HCT116 (cell line): ENCODE measurements at regions not wholly inside any gene's neighbourhood (a gene's known extent, or its start where the extent isn't known, plus 50 kb on each side); places are given as distances from the start of the nearest gene placed in this dataset.

ENCODE experiments used
- ATAC-seq: fragments of 200-7000 bp; cut with Tn5 transposase; 2 replicates; pipeline ENCODE4 v1.9.1; 2020; ENCODE audit warnings: mild to moderate bottlenecking, moderate library complexity
- BruUV-seq: library from RNA; stranded (reverse); fragments of 400-500 nt; replicated peaks from 2 replicates; lab custom pipeline; 2021; lab: Mats Ljungman, UMichigan
- CTCF ChIA-PET: fragments of 300-600 bp; sonication (Branson Sonifier 250); formaldehyde crosslinking; loops from one replicate; lab custom pipeline; 2021; ENCODE audit warnings: antibody characterized with exemption; lab: Charles Lee
- POLR2A ChIA-PET: fragments of 300-600, 350-600 bp; sonication (Branson Sonifier 250); formaldehyde crosslinking; loops from one replicate; lab custom pipeline; 2021; ENCODE audit warnings: antibody characterized with exemption; lab: Charles Lee
- RAD21 ChIA-PET, 2 experiments: fragments of 300-600 bp; sonication (Branson Sonifier 250); formaldehyde crosslinking; loops; one replicate each; lab custom pipeline; 2023; ENCODE audit warnings: low total read pairs in 2 of 2; ENCODE audit not compliant: uncharacterized antibody in 2 of 2, unreplicated experiment in 2 of 2, low non-redundant PET in 1 of 2; lab: Charles Lee
- DNase-seq: peaks from one replicate; pipeline ENCODE4 v3.0.0-alpha.2; 2010; ENCODE audit warnings: low read depth, low spot score
- H2AFZ ChIP-seq: fragments of 200-600 bp; shearing (Covaris generic), sonication (generic); 2 replicates; pipeline ENCODE4 v1.6.1; 2017; ENCODE audit warnings: low read depth, mixed run types, mixed read lengths, antibody characterized with exemption, low read length; ENCODE audit not compliant: poor library complexity, severe bottlenecking
- H3K27ac ChIP-seq: 2 replicates; pipeline ENCODE4 v1.5.1; 2012; ENCODE audit warnings: low read depth, low read length
- H3K27me3 ChIP-seq: fragments of 200-600 bp; sonication (generic); 2 replicates; pipeline ENCODE4 v1.6.1; 2016; ENCODE audit warnings: mixed run types, low read length, mixed read lengths; ENCODE audit not compliant: insufficient read depth
- H3K36me3 ChIP-seq, 2 experiments: fragments of 200-500 bp in 1 of 2; fragments of 200-600 bp in 1 of 2; sonication (Bioruptor generic) in 1 of 2; sonication (generic) in 1 of 2; 2 replicates each; pipeline versions ENCODE4 v1.5.1 to v1.6.1; 2014 to 2016; ENCODE audit warnings: low read length in 2 of 2, inconsistent platforms in 1 of 2, mixed read lengths in 1 of 2, mixed run types in 1 of 2; ENCODE audit not compliant: insufficient read depth in 2 of 2, control insufficient read depth in 1 of 2
- H3K4me1 ChIP-seq, 2 experiments: fragments of 200-600 bp in 1 of 2; sonication (generic) in 1 of 2; 2 replicates each; pipeline versions ENCODE4 v1.5.1 to v1.6.1; 2012 to 2017; ENCODE audit warnings: low read length in 2 of 2, inconsistent platforms in 1 of 2, mild to moderate bottlenecking in 1 of 2, mixed read lengths in 1 of 2, mixed run types in 1 of 2, moderate library complexity in 1 of 2; ENCODE audit not compliant: insufficient read depth in 2 of 2, control insufficient read depth in 1 of 2
- H3K4me2 ChIP-seq: fragments of 200-600 bp; sonication (generic); 2 replicates; pipeline ENCODE4 v1.6.1; 2017; ENCODE audit warnings: mixed run types, low read length, mixed read lengths
- H3K4me3 ChIP-seq, 2 experiments: fragments of 200-600 bp in 1 of 2; sonication (generic) in 1 of 2; replicated peaks in 1 of 2; 2 replicates each; pipeline ENCODE4 v1.5.1; 2011 to 2016; ENCODE audit warnings: low read length in 2 of 2, control low read depth in 1 of 2, low read depth in 1 of 2, mild to moderate bottlenecking in 1 of 2, mixed read lengths in 1 of 2, mixed run types in 1 of 2
- H3K79me2 ChIP-seq: fragments of 200-600 bp; sonication (generic); 2 replicates; pipeline ENCODE4 v1.6.1; 2017; ENCODE audit warnings: mild to moderate bottlenecking, mixed run types, low read length, moderate library complexity, mixed read lengths; ENCODE audit not compliant: insufficient read depth
- H3K9ac ChIP-seq: fragments of 200-600 bp; sonication (generic); 2 replicates; pipeline ENCODE4 v1.6.1; 2016; ENCODE audit warnings: low read length, mixed read lengths
- H3K9me2 ChIP-seq: fragments of 200-600 bp; sonication (generic), shearing (Covaris generic); 2 replicates; pipeline ENCODE4 v1.6.1; 2017; ENCODE audit warnings: mixed run types, mild to moderate bottlenecking, moderate library complexity; ENCODE audit not compliant: insufficient read depth
- H3K9me3 ChIP-seq, 2 experiments: fragments of 200-500 bp in 1 of 2; fragments of 200-600 bp in 1 of 2; sonication (Bioruptor generic) in 1 of 2; sonication (generic) in 1 of 2; 2 replicates each; pipeline ENCODE4 v1.6.1; 2014 to 2017; ENCODE audit warnings: low read length in 2 of 2, mixed read lengths in 2 of 2, inconsistent platforms in 1 of 2, low read depth in 1 of 2, mild to moderate bottlenecking in 1 of 2, mixed run types in 1 of 2, moderate library complexity in 1 of 2; ENCODE audit not compliant: control insufficient read depth in 1 of 2, insufficient read depth in 1 of 2
- H4K20me1 ChIP-seq: fragments of 200-600 bp; sonication (generic), shearing (Covaris generic); 2 replicates; pipeline ENCODE4 v1.6.1; 2017; ENCODE audit warnings: mixed run types, mild to moderate bottlenecking, moderate library complexity; ENCODE audit not compliant: insufficient read depth
- ELF1 ChIP-seq: IDR thresholded peaks from 2 replicates; pipeline ENCODE4 v1.6.1; 2012; ENCODE audit warnings: low read depth, borderline replicate concordance
- EZH2 ChIP-seq: fragments of 200-600 bp; sonication (generic); IDR thresholded peaks from 2 replicates; pipeline ENCODE4 v1.6.1; 2017; ENCODE audit warnings: antibody characterized with exemption, mixed run types
- JUND ChIP-seq: IDR thresholded peaks from 2 replicates; pipeline ENCODE4 v1.6.1; 2012
- POLR2AphosphoS5 ChIP-seq: IDR thresholded peaks from 2 replicates; pipeline ENCODE4 v1.6.1; 2011; ENCODE audit warnings: mild to moderate bottlenecking, low read depth, low read length, moderate library complexity
- SIN3A ChIP-seq: IDR thresholded peaks from 2 replicates; pipeline ENCODE4 v1.6.1; 2012; ENCODE audit warnings: low read depth
- SP1 ChIP-seq: IDR thresholded peaks from 2 replicates; pipeline ENCODE4 v1.6.1; 2012; ENCODE audit warnings: low read depth
- TCF7L2 ChIP-seq: IDR thresholded peaks from 2 replicates; pipeline ENCODE4 v1.7.0; 2011; ENCODE audit warnings: borderline replicate concordance, inconsistent platforms; ENCODE audit not compliant: insufficient read depth, insufficient read length; ENCODE audit errors: extremely low read depth
- YY1 ChIP-seq: IDR thresholded peaks from 2 replicates; pipeline ENCODE4 v1.6.1; 2011; ENCODE audit warnings: low read length, low read depth, moderate library complexity, mild to moderate bottlenecking; ENCODE audit not compliant: insufficient replicate concordance; ENCODE audit errors: extremely low read depth
- ZFX ChIP-seq: fragments of 450-650 bp; IDR thresholded peaks from 2 replicates; pipeline ENCODE4 v1.6.1; 2017
- intact Hi-C: fragments of 100-400 bp; cut with micrococcal nuclease; formaldehyde crosslinking; loops from 2 replicates; pipeline ENCODE4 v1.10.0; 2022
- TF ChIP-seq, protein P1 (sequence below): IDR thresholded peaks from 2 replicates; pipeline ENCODE4 v1.6.1; 2012; ENCODE audit warnings: low read depth
- TF ChIP-seq, protein P2 (sequence below), 3 experiments: fragments of 200-600 bp in 1 of 3; sonication (generic) in 1 of 3; IDR thresholded peaks in 2 of 3; conservative IDR thresholded peaks in 1 of 3; 2 replicates each; pipeline ENCODE4 v1.5.1; 2012 to 2017; ENCODE audit warnings: low read depth in 2 of 3, low read length in 2 of 3, antibody characterized with exemption in 1 of 3, borderline replicate concordance in 1 of 3, control low read depth in 1 of 3, mild to moderate bottlenecking in 1 of 3, mixed read lengths in 1 of 3, mixed run types in 1 of 3, moderate library complexity in 1 of 3; ENCODE audit not compliant: insufficient read depth in 1 of 3

DNA sequence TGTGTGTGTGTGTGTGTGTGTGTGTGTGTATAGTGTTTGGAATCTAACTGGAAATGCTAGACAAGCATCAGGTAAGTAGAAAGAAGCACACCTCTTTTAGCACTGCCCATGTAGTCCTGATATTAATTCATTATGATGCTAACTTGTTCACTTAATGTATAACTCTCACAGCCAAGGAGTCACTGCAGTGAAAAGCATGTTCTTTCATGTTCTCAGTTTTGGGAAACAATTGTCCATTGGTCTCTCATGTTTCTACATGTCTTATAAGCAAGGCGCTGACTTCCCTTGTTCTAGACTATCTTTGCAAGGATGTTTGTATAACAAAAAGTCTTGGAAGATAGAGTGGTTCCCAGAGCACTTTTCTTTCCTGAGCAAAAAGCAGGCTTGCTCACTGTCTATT lies 148.8 kb upstream of the TNPO1 start:
- H3K4me3 ChIP-seq, result no peak overlapping the region
- ATAC-seq, result no peak
- H3K27ac ChIP-seq, result no peak overlapping the region
- no peaks in the 10 kb centered on the region for H3K4me1 ChIP-seq
- no peaks in the 10 kb centered on the region for H3K79me2 ChIP-seq
- no peaks in the 10 kb centered on the region for H3K36me3 ChIP-seq
- H2AFZ ChIP-seq, result no peak overlapping the region
- H3K9ac ChIP-seq, result no peak overlapping the region
- no peak overlapping the region for H3K4me2 ChIP-seq
- H4K20me1 ChIP-seq, result no peaks in the 10 kb centered on the region
- RAD21 ChIA-PET, result no interaction called here
- intact Hi-C loops, result no loop called here
- CTCF ChIA-PET, result no interaction called here
- TF ChIP-seq, protein P1, sequence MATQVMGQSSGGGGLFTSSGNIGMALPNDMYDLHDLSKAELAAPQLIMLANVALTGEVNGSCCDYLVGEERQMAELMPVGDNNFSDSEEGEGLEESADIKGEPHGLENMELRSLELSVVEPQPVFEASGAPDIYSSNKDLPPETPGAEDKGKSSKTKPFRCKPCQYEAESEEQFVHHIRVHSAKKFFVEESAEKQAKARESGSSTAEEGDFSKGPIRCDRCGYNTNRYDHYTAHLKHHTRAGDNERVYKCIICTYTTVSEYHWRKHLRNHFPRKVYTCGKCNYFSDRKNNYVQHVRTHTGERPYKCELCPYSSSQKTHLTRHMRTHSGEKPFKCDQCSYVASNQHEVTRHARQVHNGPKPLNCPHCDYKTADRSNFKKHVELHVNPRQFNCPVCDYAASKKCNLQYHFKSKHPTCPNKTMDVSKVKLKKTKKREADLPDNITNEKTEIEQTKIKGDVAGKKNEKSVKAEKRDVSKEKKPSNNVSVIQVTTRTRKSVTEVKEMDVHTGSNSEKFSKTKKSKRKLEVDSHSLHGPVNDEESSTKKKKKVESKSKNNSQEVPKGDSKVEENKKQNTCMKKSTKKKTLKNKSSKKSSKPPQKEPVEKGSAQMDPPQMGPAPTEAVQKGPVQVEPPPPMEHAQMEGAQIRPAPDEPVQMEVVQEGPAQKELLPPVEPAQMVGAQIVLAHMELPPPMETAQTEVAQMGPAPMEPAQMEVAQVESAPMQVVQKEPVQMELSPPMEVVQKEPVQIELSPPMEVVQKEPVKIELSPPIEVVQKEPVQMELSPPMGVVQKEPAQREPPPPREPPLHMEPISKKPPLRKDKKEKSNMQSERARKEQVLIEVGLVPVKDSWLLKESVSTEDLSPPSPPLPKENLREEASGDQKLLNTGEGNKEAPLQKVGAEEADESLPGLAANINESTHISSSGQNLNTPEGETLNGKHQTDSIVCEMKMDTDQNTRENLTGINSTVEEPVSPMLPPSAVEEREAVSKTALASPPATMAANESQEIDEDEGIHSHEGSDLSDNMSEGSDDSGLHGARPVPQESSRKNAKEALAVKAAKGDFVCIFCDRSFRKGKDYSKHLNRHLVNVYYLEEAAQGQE, result no peak
- no peak for TF ChIP-seq YY1
- no peaks in the 10 kb centered on the region for H3K27me3 ChIP-seq
- no peaks in the 10 kb centered on the region for H3K9me3 ChIP-seq
- POLR2A ChIA-PET, result no interaction called here
- no TSS peak for BruUV-seq
- H3K9me2 ChIP-seq, result no peaks in the 10 kb centered on the region
- no peak for DNase-seq

DNA sequence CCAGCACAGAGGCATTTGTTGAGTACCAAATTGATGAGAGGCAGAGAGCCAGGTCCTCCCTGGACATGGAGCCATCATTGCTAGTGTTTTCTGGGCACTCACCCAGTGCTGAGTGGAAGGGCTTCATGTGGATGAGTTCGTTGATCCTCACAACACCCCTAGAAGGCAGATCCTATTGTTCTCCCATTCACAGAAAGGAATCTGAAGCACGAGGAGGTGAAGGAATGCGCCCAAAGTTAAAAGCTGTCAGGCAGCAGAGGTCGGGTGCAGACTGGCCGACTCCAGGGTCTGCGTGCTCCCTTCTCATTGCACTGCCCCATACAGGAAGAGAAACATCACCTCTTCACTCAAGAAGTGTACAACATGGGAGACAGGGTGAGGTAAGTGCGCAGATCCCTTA lies 153.5 kb upstream of the TNPO1 start:
- intact Hi-C loops, result no loop called here
- Histone ChIP-seq H2AFZ (no peak overlapping the region), H4K20me1 (no peaks in the 10 kb centered on the region), H3K4me3 (no peak overlapping the region), H3K4me2 (no peak overlapping the region), H3K9ac (no peak overlapping the region), H3K27ac (no peak overlapping the region), H3K9me2 (no peaks in the 10 kb centered on the region), H3K36me3 (no peaks in the 10 kb centered on the region), H3K27me3 (peaks cover 4% of the 10 kb centered on the region; the same call in 1 of the 2 replicates), H3K9me3 (no peaks in the 10 kb centered on the region), H3K4me1 (no peaks in the 10 kb centered on the region), H3K79me2 (no peaks in the 10 kb centered on the region)
- ATAC-seq, result no peak
- no TSS peak for BruUV-seq
- no peak for DNase-seq
- POLR2A ChIA-PET, result no interaction called here
- CTCF ChIA-PET, result no interaction called here
- RAD21 ChIA-PET, result no interaction called here
- TF ChIP-seq YY1 (no peak), JUND (no peak), POLR2AphosphoS5 (no peak), TCF7L2 (no peak), EZH2 (no peak), SP1 (no peak), ELF1 (no peak), ZFX (no peak), SIN3A (no peak)
- TF ChIP-seq, protein P1, result no peak
- TF ChIP-seq, protein P2, sequence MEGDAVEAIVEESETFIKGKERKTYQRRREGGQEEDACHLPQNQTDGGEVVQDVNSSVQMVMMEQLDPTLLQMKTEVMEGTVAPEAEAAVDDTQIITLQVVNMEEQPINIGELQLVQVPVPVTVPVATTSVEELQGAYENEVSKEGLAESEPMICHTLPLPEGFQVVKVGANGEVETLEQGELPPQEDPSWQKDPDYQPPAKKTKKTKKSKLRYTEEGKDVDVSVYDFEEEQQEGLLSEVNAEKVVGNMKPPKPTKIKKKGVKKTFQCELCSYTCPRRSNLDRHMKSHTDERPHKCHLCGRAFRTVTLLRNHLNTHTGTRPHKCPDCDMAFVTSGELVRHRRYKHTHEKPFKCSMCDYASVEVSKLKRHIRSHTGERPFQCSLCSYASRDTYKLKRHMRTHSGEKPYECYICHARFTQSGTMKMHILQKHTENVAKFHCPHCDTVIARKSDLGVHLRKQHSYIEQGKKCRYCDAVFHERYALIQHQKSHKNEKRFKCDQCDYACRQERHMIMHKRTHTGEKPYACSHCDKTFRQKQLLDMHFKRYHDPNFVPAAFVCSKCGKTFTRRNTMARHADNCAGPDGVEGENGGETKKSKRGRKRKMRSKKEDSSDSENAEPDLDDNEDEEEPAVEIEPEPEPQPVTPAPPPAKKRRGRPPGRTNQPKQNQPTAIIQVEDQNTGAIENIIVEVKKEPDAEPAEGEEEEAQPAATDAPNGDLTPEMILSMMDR (IDR thresholded peaks at IDR 0.05 in 2 of 3, conservative IDR thresholded peaks at IDR 0.05 in 1 of 3; ENCODE audit: borderline replicate concordance in 1 of 3, insufficient read depth in 1 of 3, low read depth in 2 of 3, low read length in 2 of 3), result no peak
